HG03103 (cell line): ENCODE measurements at regions not wholly inside any gene's neighbourhood (a gene's known extent, or its start where the extent isn't known, plus 50 kb on each side); places are given as distances from the start of the nearest gene placed in this dataset.

ENCODE experiments used
- ATAC-seq: cut with Tn5 transposase; IDR thresholded peaks from one replicate; pipeline ENCODE4 v1.9.1; 2021; ENCODE audit warnings: low read depth; ENCODE audit not compliant: unreplicated experiment

GRCh38 chr4:176499518-176499917, 179.8 kb downstream of the SPCS3 start:
- no peak for ATAC-seq

GRCh38 chr4:176500894-176501293, 181.1 kb downstream of the SPCS3 start:
- ATAC-seq, result no peak

GRCh38 chr4:176504118-176504517, 184.4 kb downstream of the SPCS3 start:
- ATAC-seq, result no peak

- ATAC-seq, result no peak
These were observed 188.2 kb downstream of the SPCS3 start for GRCh38 chr4:176507845-176508533.

- no peak for ATAC-seq
These were observed 189.1 kb downstream of the SPCS3 start for GRCh38 chr4:176508780-176509331.

GRCh38 chr4:176525576-176525975, 205.8 kb downstream of the SPCS3 start:
- ATAC-seq, result no peak

- no peak for ATAC-seq
These were observed 206.9 kb downstream of the SPCS3 start for GRCh38 chr4:176526704-176527103.

- no peak for ATAC-seq
These were observed 209.8 kb downstream of the SPCS3 start for GRCh38 chr4:176529574-176529973.

GRCh38 chr4:176533159-176533558, 213.4 kb downstream of the SPCS3 start:
- ATAC-seq, result no peak

- no peak for ATAC-seq
These were observed 214.8 kb downstream of the SPCS3 start for GRCh38 chr4:176534566-176534965.

GRCh38 chr4:176538217-176538925, 218.6 kb downstream of the SPCS3 start:
- ATAC-seq, result no peak

- ATAC-seq, result no peak
These were observed 219.5 kb downstream of the SPCS3 start for GRCh38 chr4:176539091-176539784.

- ATAC-seq, result no peak
These were observed 220.0 kb downstream of the SPCS3 start for GRCh38 chr4:176539785-176540175.

- ATAC-seq, result no peak
These were observed 221.0 kb downstream of the SPCS3 start for GRCh38 chr4:176540814-176541213.

GRCh38 chr4:176545872-176546271, 226.1 kb downstream of the SPCS3 start:
- ATAC-seq, result no peak

GRCh38 chr4:176546975-176547374, 227.2 kb downstream of the SPCS3 start:
- ATAC-seq, result no peak

- no peak for ATAC-seq
These were observed 228.8 kb downstream of the SPCS3 start for GRCh38 chr4:176548571-176548970.

GRCh38 chr4:176549161-176549865, 229.5 kb downstream of the SPCS3 start:
- no peak for ATAC-seq

GRCh38 chr4:176558661-176559060, 234.1 kb downstream of the VEGFC start:
- ATAC-seq, result no peak

- no peak for ATAC-seq
These were observed 231.4 kb downstream of the VEGFC start for GRCh38 chr4:176561368-176561767.

GRCh38 chr4:176563591-176563990, 229.1 kb downstream of the VEGFC start:
- ATAC-seq, result no peak
